ENCODE measurements at regions not wholly inside any gene's neighbourhood (a gene's known extent, or its start where the extent isn't known, plus 50 kb on each side); places are given as distances from the start of the nearest gene placed in this dataset.

DNA sequence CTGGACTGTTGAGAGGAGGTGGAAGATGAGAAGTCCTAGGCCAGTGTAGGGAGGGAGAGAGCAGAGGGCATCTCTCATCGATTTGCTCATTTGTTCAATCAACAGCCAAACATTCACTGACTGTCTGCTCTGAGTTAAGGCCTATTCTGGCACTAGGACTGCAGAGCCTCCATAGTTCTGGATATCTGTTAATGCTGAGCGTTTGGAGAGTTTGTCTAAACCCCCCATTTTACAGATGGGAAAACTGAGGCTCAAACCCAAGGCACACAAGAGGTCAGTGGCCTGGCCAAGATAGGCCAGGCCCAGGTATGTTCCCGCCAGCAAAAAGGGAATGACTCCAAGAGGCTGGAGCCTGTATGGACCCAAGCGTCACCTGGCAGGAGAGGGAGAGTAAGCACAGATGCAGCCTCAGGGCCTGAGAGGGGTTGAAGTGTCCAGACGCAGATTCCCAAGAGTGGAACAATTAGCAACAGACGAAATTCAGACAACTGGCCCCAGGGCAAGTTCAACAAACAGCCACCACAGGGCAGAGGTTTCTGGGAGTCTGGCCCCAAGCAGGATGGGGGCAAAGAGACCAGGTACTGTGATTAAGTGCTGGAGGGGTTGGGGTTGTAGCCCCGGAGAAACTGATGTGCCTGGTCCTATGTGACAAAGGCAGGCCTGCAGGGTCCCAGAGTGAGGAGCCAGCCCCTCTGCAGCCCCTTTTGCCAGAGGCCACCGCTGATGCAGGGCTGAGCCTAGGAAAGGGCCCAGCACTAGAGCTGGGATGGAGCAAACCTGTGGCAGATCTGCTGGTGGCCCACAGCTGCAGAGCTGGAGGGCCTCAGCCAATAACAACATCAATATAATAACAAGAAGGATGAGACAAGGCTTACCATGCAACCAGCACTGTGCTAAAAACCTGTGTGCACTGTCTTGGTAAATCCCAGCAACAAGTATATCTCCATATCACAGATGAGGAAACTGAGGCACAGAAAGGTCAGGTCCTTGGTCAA is 245.1 kb upstream of the TLE3 start:
- no peak for DNase-seq
- no peak overlapping the region for H3K27ac ChIP-seq
- in situ Hi-C loops (cut with MboI; ENCODE audit: low pct_ligation_motif_present in 1 of 4, low pct_unique_long_range_greater_than_20kb in 1 of 4, low sequenced_read_pairs in 3 of 4) (no loop called here), intact Hi-C loops (cut with DNase I; ENCODE audit: low total_unique reads) (no loop called here)
- 90 to 93% methylated on average over 2 to 8 of the region's 8 CpGs for WGBS, 2 donors (ENCODE audit: low coverage in 1 of 2)
- peaks cover 0 to 7% (median 0%) of the 10 kb centered on the region in 4 donors for H3K4me1 ChIP-seq
- no peaks in the 10 kb centered on the region for H3K36me3 ChIP-seq
- no peaks in the 10 kb centered on the region for H3K27me3 ChIP-seq
- no peaks in the 10 kb centered on the region for H3K9me3 ChIP-seq
- H3K4me3 ChIP-seq: no peak overlapping the region
- TF ChIP-seq POLR2AphosphoS5 (IDR thresholded peaks at IDR 0.05) (no peak), POLR2A (IDR thresholded peaks at IDR 0.05) (no peak), EP300 (IDR thresholded peaks at IDR 0.05; ENCODE audit: low read depth) (no peak)
- TF ChIP-seq, protein P1, sequence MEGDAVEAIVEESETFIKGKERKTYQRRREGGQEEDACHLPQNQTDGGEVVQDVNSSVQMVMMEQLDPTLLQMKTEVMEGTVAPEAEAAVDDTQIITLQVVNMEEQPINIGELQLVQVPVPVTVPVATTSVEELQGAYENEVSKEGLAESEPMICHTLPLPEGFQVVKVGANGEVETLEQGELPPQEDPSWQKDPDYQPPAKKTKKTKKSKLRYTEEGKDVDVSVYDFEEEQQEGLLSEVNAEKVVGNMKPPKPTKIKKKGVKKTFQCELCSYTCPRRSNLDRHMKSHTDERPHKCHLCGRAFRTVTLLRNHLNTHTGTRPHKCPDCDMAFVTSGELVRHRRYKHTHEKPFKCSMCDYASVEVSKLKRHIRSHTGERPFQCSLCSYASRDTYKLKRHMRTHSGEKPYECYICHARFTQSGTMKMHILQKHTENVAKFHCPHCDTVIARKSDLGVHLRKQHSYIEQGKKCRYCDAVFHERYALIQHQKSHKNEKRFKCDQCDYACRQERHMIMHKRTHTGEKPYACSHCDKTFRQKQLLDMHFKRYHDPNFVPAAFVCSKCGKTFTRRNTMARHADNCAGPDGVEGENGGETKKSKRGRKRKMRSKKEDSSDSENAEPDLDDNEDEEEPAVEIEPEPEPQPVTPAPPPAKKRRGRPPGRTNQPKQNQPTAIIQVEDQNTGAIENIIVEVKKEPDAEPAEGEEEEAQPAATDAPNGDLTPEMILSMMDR (IDR thresholded peaks at IDR 0.05): no peak

DNA sequence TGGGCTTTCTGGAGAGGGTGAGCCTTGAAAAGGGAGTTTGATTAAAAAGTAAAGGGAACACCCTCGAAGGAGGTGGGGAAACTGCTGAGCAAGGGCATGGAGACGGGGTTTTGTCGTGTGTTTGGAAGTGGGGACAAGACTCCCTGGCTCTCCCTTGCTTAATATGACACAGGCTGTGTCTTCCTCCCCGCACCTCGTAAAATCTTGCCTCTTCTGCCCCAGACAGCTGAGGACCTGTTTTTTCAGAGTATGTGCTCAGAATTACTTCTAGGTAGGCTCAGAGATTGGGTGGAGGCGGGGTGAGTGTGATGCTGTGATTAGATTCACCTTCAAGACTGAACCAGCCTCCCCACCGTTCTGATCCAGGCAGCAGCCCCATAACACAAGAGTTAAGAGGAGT is 244.4 kb upstream of the TLE3 start:
- Histone ChIP-seq H3K9me3 (no peaks in the 10 kb centered on the region), H3K36me3 (no peaks in the 10 kb centered on the region), H3K4me3 (no peak overlapping the region), H3K27ac (no peak overlapping the region), H3K4me1 (peaks cover 0 to 7% (median 0%) of the 10 kb centered on the region in 4 donors), H3K27me3 (no peaks in the 10 kb centered on the region)
- intact Hi-C loops (cut with DNase I; ENCODE audit: low total_unique reads): no loop called here
- TF ChIP-seq EP300 (IDR thresholded peaks at IDR 0.05; ENCODE audit: low read depth): no peak
- TF ChIP-seq POLR2A (IDR thresholded peaks at IDR 0.05): no peak
- TF ChIP-seq POLR2AphosphoS5 (IDR thresholded peaks at IDR 0.05): no peak
- TF ChIP-seq, protein P1 (IDR thresholded peaks at IDR 0.05): no peak
- in situ Hi-C loops (cut with MboI; ENCODE audit: low pct_ligation_motif_present in 1 of 4, low pct_unique_long_range_greater_than_20kb in 1 of 4, low sequenced_read_pairs in 3 of 4): no loop called here
- DNase-seq: no peak
- 92% methylated on average over 7 of the region's 7 CpGs; no CpG with 5 or more reads in 1 of the 2 donors for WGBS, 2 donors (ENCODE audit: low coverage in 1 of 2)

- in situ Hi-C loops (cut with MboI; ENCODE audit: low pct_ligation_motif_present in 1 of 4, low pct_unique_long_range_greater_than_20kb in 1 of 4, low sequenced_read_pairs in 3 of 4): no loop called here
- no peaks in the 10 kb centered on the region for H3K36me3 ChIP-seq
- no peak for DNase-seq
- no peaks in the 10 kb centered on the region for H3K27me3 ChIP-seq
- 79% methylated on average over 5 of the region's 5 CpGs; no CpG with 5 or more reads in 1 of the 2 donors for WGBS, 2 donors (ENCODE audit: low coverage in 1 of 2)
- H3K4me3 ChIP-seq: no peak overlapping the region
- H3K9me3 ChIP-seq: no peaks in the 10 kb centered on the region
- intact Hi-C loops (cut with DNase I; ENCODE audit: low total_unique reads): no loop called here
- peaks cover 0 to 7% (median 0%) of the 10 kb centered on the region in 4 donors for H3K4me1 ChIP-seq
- H3K27ac ChIP-seq: no peak overlapping the region
- TF ChIP-seq, protein P1 (IDR thresholded peaks at IDR 0.05): no peak
- no peak for TF ChIP-seq POLR2A (IDR thresholded peaks at IDR 0.05)
- no peak for TF ChIP-seq EP300 (IDR thresholded peaks at IDR 0.05; ENCODE audit: low read depth)
- TF ChIP-seq POLR2AphosphoS5 (IDR thresholded peaks at IDR 0.05): no peak
These were observed 243.8 kb upstream of the TLE3 start for GRCh38 chr15:70341566-70341965.

- intact Hi-C loops (cut with DNase I; ENCODE audit: low total_unique reads): no loop called here
- H3K4me1 ChIP-seq: peaks cover 0 to 7% (median 0%) of the 10 kb centered on the region in 4 donors
- no peak for DNase-seq
- H3K27ac ChIP-seq: no peak overlapping the region
- H3K36me3 ChIP-seq: no peaks in the 10 kb centered on the region
- no peaks in the 10 kb centered on the region for H3K27me3 ChIP-seq
- in situ Hi-C loops (cut with MboI; ENCODE audit: low pct_ligation_motif_present in 1 of 4, low pct_unique_long_range_greater_than_20kb in 1 of 4, low sequenced_read_pairs in 3 of 4): no loop called here
- WGBS, 2 donors (ENCODE audit: low coverage in 1 of 2): 86% methylated on average over 1 of the region's 1 CpG; no CpG with 5 or more reads in 1 of the 2 donors
- H3K4me3 ChIP-seq: no peak overlapping the region
- no peak for TF ChIP-seq EP300 (IDR thresholded peaks at IDR 0.05; ENCODE audit: low read depth)
- TF ChIP-seq, protein P1 (IDR thresholded peaks at IDR 0.05): no peak
- TF ChIP-seq POLR2AphosphoS5 (IDR thresholded peaks at IDR 0.05): no peak
- TF ChIP-seq POLR2A (IDR thresholded peaks at IDR 0.05): no peak
- no peaks in the 10 kb centered on the region for H3K9me3 ChIP-seq
These were observed 242.8 kb upstream of the TLE3 start for GRCh38 chr15:70340494-70340870.

Data from transverse colon (tissue), 4 donors.